K562 (cell line): ENCODE measurements at regions not wholly inside any gene's neighbourhood (a gene's known extent, or its start where the extent isn't known, plus 50 kb on each side); places are given as distances from the start of the nearest gene placed in this dataset.

Experiments used
- ATAC-seq: fragments of 200-7000 bp; cut with Tn5 transposase; 3 replicates; pipeline ENCODE4 v1.9.1; 2020; ENCODE audit warnings: moderate library complexity
- BruUV-seq: library from RNA; stranded (reverse); fragments of 400-500 nt; replicated peaks from 2 replicates; lab custom pipeline; 2021; lab: Mats Ljungman, UMichigan
- CTCF ChIA-PET: fragments of 300-600 bp; formaldehyde crosslinking; extraction: SDS; loops from one replicate; lab custom pipeline; 2021; ENCODE audit warnings: low intra/inter-chr PET ratio; lab: Yijun Ruan, JAX
- POLR2A ChIA-PET: fragments of 300-600, 350-650 bp; sonication (Branson Sonifier 250); formaldehyde crosslinking; extraction: SDS; loops from one replicate; lab custom pipeline; 2021; ENCODE audit warnings: antibody characterized with exemption, inconsistent platforms; lab: Yijun Ruan, JAX
- DNase-seq, 4 experiments: peaks; one replicate each; pipeline versions ENCODE4 v3.0.0 to v3.0.0-alpha.2; 2011 to 2018; ENCODE audit warnings: low spot score in 3 of 4, mixed read lengths in 3 of 4; ENCODE audit errors: extremely low read depth in 1 of 4
- FAIRE-seq: peaks from 2 replicates; lab custom pipeline; 2011; peaks lifted over from hg19 to GRCh38; lab: Jason Lieb, UNC
- H2AFZ ChIP-seq: 2 replicates; pipeline ENCODE4 v1.6.0; 2011; ENCODE audit warnings: low read depth, low read length, control low read depth, inconsistent platforms
- H3K27ac ChIP-seq: fragments of 200-600 bp; 3 replicates; pipeline ENCODE4 v1.8.0; 2011; ENCODE audit warnings: low read depth, mild to moderate bottlenecking, control low read depth, inconsistent platforms, low read length, moderate library complexity, mixed read lengths; ENCODE audit errors: extremely low read depth
- H3K27me3 ChIP-seq, 2 experiments: fragments of 300-600 bp in 1 of 2; 2 replicates in 1 of 2; 3 replicates in 1 of 2; pipeline versions ENCODE4 v1.6.0 to v1.8.0; 2011; ENCODE audit warnings: inconsistent platforms in 2 of 2, low read length in 2 of 2, mild to moderate bottlenecking in 1 of 2, mixed read lengths in 1 of 2, moderate library complexity in 1 of 2; ENCODE audit not compliant: control insufficient read depth in 2 of 2, insufficient read depth in 2 of 2
- H3K36me3 ChIP-seq: fragments of 300-600 bp; 3 replicates; pipeline ENCODE4 v1.8.0; 2011; ENCODE audit warnings: mild to moderate bottlenecking, low read length, inconsistent platforms; ENCODE audit not compliant: control insufficient read depth, insufficient read depth
- H3K4me1 ChIP-seq, 2 experiments: fragments of 200-600 bp in 1 of 2; replicated peaks in 1 of 2; 2 replicates in 1 of 2; 3 replicates in 1 of 2; pipeline versions ENCODE4 v1.5.1 to v1.8.0; 2011; ENCODE audit warnings: inconsistent platforms in 2 of 2, low read length in 2 of 2, mild to moderate bottlenecking in 1 of 2, mixed read lengths in 1 of 2, moderate library complexity in 1 of 2; ENCODE audit not compliant: control insufficient read depth in 2 of 2, insufficient read depth in 2 of 2
- H3K4me2 ChIP-seq: 2 replicates; pipeline ENCODE4 v1.6.1; 2011; ENCODE audit warnings: low read length, control low read depth, inconsistent platforms, mixed read lengths; ENCODE audit not compliant: insufficient read depth
- H3K4me3 ChIP-seq: fragments of 200-600 bp; sonication (generic), shearing (Covaris generic); 2 replicates; pipeline ENCODE4 v1.5.1; 2016; ENCODE audit warnings: control low read depth, inconsistent platforms
- H3K79me2 ChIP-seq: fragments of 200-600 bp; 3 replicates; pipeline ENCODE4 v1.8.0; 2011; ENCODE audit warnings: low read length, inconsistent platforms; ENCODE audit not compliant: control insufficient read depth, insufficient read depth
- H3K9ac ChIP-seq, 2 experiments: 2 replicates each; pipeline versions ENCODE4 v1.6.0 to v1.6.1; 2011; ENCODE audit warnings: low read depth in 2 of 2, low read length in 2 of 2, control low read depth in 1 of 2, inconsistent platforms in 1 of 2, mild to moderate bottlenecking in 1 of 2, mixed read lengths in 1 of 2; ENCODE audit not compliant: insufficient read depth in 1 of 2
- H3K9me1 ChIP-seq: one replicate; pipeline ENCODE4 v1.6.0; 2011; ENCODE audit warnings: inconsistent platforms, mild to moderate bottlenecking, low read length, moderate library complexity; ENCODE audit not compliant: control insufficient read depth, insufficient read depth
- H3K9me3 ChIP-seq: replicated peaks from 2 replicates; pipeline ENCODE4 v1.5.1; 2011; ENCODE audit warnings: low read depth, low read length, inconsistent platforms; ENCODE audit not compliant: control insufficient read depth, insufficient read depth
- H4K20me1 ChIP-seq: replicated peaks from 2 replicates; pipeline ENCODE4 v1.6.1; 2011; ENCODE audit warnings: low read length, inconsistent platforms, mixed read lengths; ENCODE audit not compliant: control insufficient read depth, insufficient read depth
- FOXP4 ChIP-seq: sonication (generic); formaldehyde crosslinking; IDR thresholded peaks from 2 replicates; pipeline ENCODE4 v1.8.0; 2022; ENCODE audit warnings: mild to moderate bottlenecking, missing genetic modification reagents, borderline replicate concordance
- MYNN ChIP-seq, 2 experiments: sonication (generic); formaldehyde crosslinking in 1 of 2; IDR thresholded peaks; 2 replicates each; pipeline versions ENCODE4 v1.5.0 to v1.6.1; 2016 to 2020; ENCODE audit warnings: antibody characterized with exemption in 1 of 2, missing genetic modification reagents in 1 of 2
- PREB ChIP-seq: sonication (generic); formaldehyde crosslinking; IDR thresholded peaks from 2 replicates; pipeline ENCODE4 v1.8.1; 2023; ENCODE audit warnings: mild to moderate bottlenecking, missing genetic modification reagents
- PTRF ChIP-seq: fragments of 450-650 bp; IDR thresholded peaks from 2 replicates; pipeline ENCODE4 v1.6.1; 2016; ENCODE audit warnings: mild to moderate bottlenecking, missing genetic modification characterization, missing compliant biosample characterization
- RBM22 ChIP-seq: fragments of 200-400 bp; formaldehyde crosslinking; IDR thresholded peaks from 2 replicates; pipeline ENCODE4 v1.6.1; 2018; ENCODE audit warnings: low read length, low read depth; ENCODE audit not compliant: poor library complexity, severe bottlenecking
- RREB1 ChIP-seq: fragments of 250-450 bp; sonication (Bioruptor Pico); IDR thresholded peaks from 2 replicates; pipeline ENCODE4 v1.4.0; 2020
- STAG1 ChIP-seq: sonication (generic); formaldehyde crosslinking; IDR thresholded peaks from 2 replicates; pipeline ENCODE4 v1.5.0; 2020; ENCODE audit warnings: missing genetic modification reagents, borderline replicate concordance
- TAF15 ChIP-seq: fragments of 200-400 bp; formaldehyde crosslinking; IDR thresholded peaks from 2 replicates; pipeline ENCODE4 v1.6.1; 2017; ENCODE audit warnings: mild to moderate bottlenecking, low read depth, low read length, moderate library complexity
- TSC22D4 ChIP-seq: fragments of 450-650 bp; IDR thresholded peaks from 2 replicates; pipeline ENCODE4 v1.6.1; 2016; ENCODE audit warnings: missing genetic modification characterization, missing biosample characterization, control low read depth
- ZNF23 ChIP-seq: fragments of 250-450 bp; sonication (Bioruptor Pico); IDR thresholded peaks from 2 replicates; pipeline ENCODE4 v1.4.0; 2020; ENCODE audit warnings: mild to moderate bottlenecking
- WGBS: fragments of 100-300 bp; shearing (Covaris generic); methylation state at CpG from one replicate; pipeline ENCODE4 v1.1.6; 2016; ENCODE audit warnings: low coverage, mixed read lengths; ENCODE audit not compliant: insufficient coverage; ENCODE audit errors: missing lambda C conversion rate; 5-methylcytosine and 5-hydroxymethylcytosine counted together
- in situ Hi-C: fragments of 300-500 bp; cut with MboI; formaldehyde crosslinking; loops from 4 replicates; pipeline ENCODE4 v1.15.0; 2018; ENCODE audit warnings: inconsistent platforms, mixed read lengths
- intact Hi-C: fragments of 100-400 bp; cut with micrococcal nuclease; formaldehyde crosslinking; loops from 2 replicates; pipeline ENCODE4 v1.14.2; 2022

GRCh38 chr10:62619413-62619738 is 185.1 kb upstream of the ADO start:
- 0% methylated on average over 2 of the region's 2 CpGs for WGBS
- ATAC-seq (no peak), DNase-seq (no peak), FAIRE-seq (no peak)
- no peaks in the 10 kb centered on the region for H3K9me1 ChIP-seq
- in situ Hi-C loops, result loop anchor here (10.0 kb wide), 1 partner anchor 535 kb away; no protein-coding TSS in a partner anchor
- BruUV-seq, result no TSS peak
- ChIA-PET CTCF (interaction anchor here (0.6 kb wide), 1 partner anchor 25 kb away, joined by 5 read pairs; no protein-coding TSS in a partner anchor), POLR2A (interaction anchor here (0.9 kb wide), 1 partner anchor 8 kb away, joined by 3 read pairs; no protein-coding TSS in a partner anchor)
- no peak overlapping the region for H2AFZ ChIP-seq
- H3K4me3 ChIP-seq, result no peak overlapping the region
- intact Hi-C loops, result no loop called here
- no peak overlapping the region for H3K4me2 ChIP-seq
- H3K79me2 ChIP-seq, result no peaks in the 10 kb centered on the region
- H3K9me3 ChIP-seq, result no peaks in the 10 kb centered on the region
- no peaks in the 10 kb centered on the region for H3K4me1 ChIP-seq
- H3K27me3 ChIP-seq, result no peaks in the 10 kb centered on the region
- H3K9ac ChIP-seq, result no peak overlapping the region
- H3K36me3 ChIP-seq, result no peaks in the 10 kb centered on the region
- no peaks in the 10 kb centered on the region for H4K20me1 ChIP-seq
- TF ChIP-seq MYNN (IDR thresholded peaks at IDR 0.05), result no peak
- no peak for TF ChIP-seq MYNN (CRISPR knock-in tag; IDR thresholded peaks at IDR 0.05)
- TF ChIP-seq RBM22, result no peak
- no peak for TF ChIP-seq FOXP4
- TF ChIP-seq PTRF (tag), result no peak
- no peak for TF ChIP-seq TSC22D4
- no peak for TF ChIP-seq TAF15
- TF ChIP-seq PREB (CRISPR knock-in tag), result no peak
- TF ChIP-seq RREB1, result no peak
- TF ChIP-seq ZNF23 (CRISPR knock-in tag), result no peak
- TF ChIP-seq STAG1 (CRISPR knock-in tag), result no peak
- no peak overlapping the region for H3K27ac ChIP-seq
